ENCODE measurements at regions not wholly inside any gene's neighbourhood (a gene's known extent, or its start where the extent isn't known, plus 50 kb on each side); places are given as distances from the start of the nearest gene placed in this dataset.
"Not testable (repeated sequence)": the region's sequence is repeated elsewhere in the genome, so short reads cannot be mapped to it uniquely, and the experiment has no call there.

- DNase-seq, result no peak
Observed at GRCh38 chr6:139743664-139744437, 369.4 kb upstream of the CITED2 start.

GRCh38 chr6:139742671-139743070 is 368.2 kb upstream of the CITED2 start:
- no peak for DNase-seq

GRCh38 chr6:139738801-139739455 is 364.5 kb upstream of the CITED2 start:
- no peak for DNase-seq

GRCh38 chr6:139736325-139736906 is 362.0 kb upstream of the CITED2 start:
- DNase-seq, result no peak

GRCh38 chr6:139732451-139732850 is 358.0 kb upstream of the CITED2 start:
- no peak for DNase-seq

- no peak for DNase-seq
Observed at GRCh38 chr6:139730340-139730974, 356.0 kb upstream of the CITED2 start.

GRCh38 chr6:139728876-139729427 is 354.5 kb upstream of the CITED2 start:
- DNase-seq, result no peak

GRCh38 chr6:139726272-139726671 is 351.8 kb upstream of the CITED2 start:
- DNase-seq, result not testable (repeated sequence)

GRCh38 chr6:139722530-139722929 is 348.1 kb upstream of the CITED2 start:
- DNase-seq, result no peak

GRCh38 chr6:139721954-139722353 is 347.5 kb upstream of the CITED2 start:
- no peak for DNase-seq

GRCh38 chr6:139713900-139714506 is 339.6 kb upstream of the CITED2 start:
- DNase-seq, result no peak

GRCh38 chr6:139713424-139713823 is 339.0 kb upstream of the CITED2 start:
- no peak for DNase-seq

- DNase-seq, result no peak
Observed at GRCh38 chr6:139712830-139713229, 338.4 kb upstream of the CITED2 start.

GRCh38 chr6:139711804-139712585 is 337.5 kb upstream of the CITED2 start:
- no peak for DNase-seq

GRCh38 chr6:139710556-139710955 is 336.1 kb upstream of the CITED2 start:
- no peak for DNase-seq

GRCh38 chr6:139708337-139709199 is 334.1 kb upstream of the CITED2 start:
- DNase-seq, result no peak

- DNase-seq, result no peak
Observed at GRCh38 chr6:139706912-139707311, 332.5 kb upstream of the CITED2 start.

GRCh38 chr6:139705284-139705683 is 330.8 kb upstream of the CITED2 start:
- DNase-seq, result no peak

- DNase-seq, result no peak
Observed at GRCh38 chr6:139703780-139704179, 329.3 kb upstream of the CITED2 start.

- no peak for DNase-seq
Observed at GRCh38 chr6:139702706-139703105, 328.3 kb upstream of the CITED2 start.

GRCh38 chr6:139701695-139702094 is 327.2 kb upstream of the CITED2 start:
- no peak for DNase-seq

All from NCI-H1105 treated with DMSO at 0.1 percent for 48 hours (cell line).